ENCODE measurements at regions not wholly inside any gene's neighbourhood (a gene's known extent, or its start where the extent isn't known, plus 50 kb on each side); places are given as distances from the start of the nearest gene placed in this dataset.
A peak's percentile ranks its signal among the peaks of the same experiment; 100 is the strongest.

- H3K27ac ChIP-seq, result no peak overlapping the region
- no peak for DNase-seq (ENCODE audit: low read depth, low spot score)
Measured at GRCh38 chr5:167578977-167579692, 712.3 kb upstream of the WWC1 start.

GRCh38 chr5:167579693-167580055, 711.8 kb upstream of the WWC1 start:
- DNase-seq (ENCODE audit: low read depth, low spot score), result no peak
- no peak overlapping the region for H3K27ac ChIP-seq

- H3K27ac ChIP-seq, result no peak overlapping the region
- no peak for DNase-seq (ENCODE audit: low read depth, low spot score)
Measured at GRCh38 chr5:167580608-167581007, 710.8 kb upstream of the WWC1 start.

GRCh38 chr5:167582283-167582682, 709.2 kb upstream of the WWC1 start:
- no peak overlapping the region for H3K27ac ChIP-seq
- no peak for DNase-seq (ENCODE audit: low read depth, low spot score)

- no peak for DNase-seq (ENCODE audit: low read depth, low spot score)
- no peak overlapping the region for H3K27ac ChIP-seq
Measured at GRCh38 chr5:167582886-167583285, 708.6 kb upstream of the WWC1 start.

GRCh38 chr5:167585184-167585583, 706.3 kb upstream of the WWC1 start:
- H3K27ac ChIP-seq, result no peak overlapping the region
- no peak for DNase-seq (ENCODE audit: low read depth, low spot score)

GRCh38 chr5:167587772-167588437, 703.5 kb upstream of the WWC1 start:
- no peak for DNase-seq (ENCODE audit: low read depth, low spot score)
- H3K27ac ChIP-seq, result no peak overlapping the region

- H3K27ac ChIP-seq, result no peak overlapping the region
- DNase-seq (ENCODE audit: low read depth, low spot score), result no peak
Measured at GRCh38 chr5:167592114-167592513, 699.3 kb upstream of the WWC1 start.

DNA sequence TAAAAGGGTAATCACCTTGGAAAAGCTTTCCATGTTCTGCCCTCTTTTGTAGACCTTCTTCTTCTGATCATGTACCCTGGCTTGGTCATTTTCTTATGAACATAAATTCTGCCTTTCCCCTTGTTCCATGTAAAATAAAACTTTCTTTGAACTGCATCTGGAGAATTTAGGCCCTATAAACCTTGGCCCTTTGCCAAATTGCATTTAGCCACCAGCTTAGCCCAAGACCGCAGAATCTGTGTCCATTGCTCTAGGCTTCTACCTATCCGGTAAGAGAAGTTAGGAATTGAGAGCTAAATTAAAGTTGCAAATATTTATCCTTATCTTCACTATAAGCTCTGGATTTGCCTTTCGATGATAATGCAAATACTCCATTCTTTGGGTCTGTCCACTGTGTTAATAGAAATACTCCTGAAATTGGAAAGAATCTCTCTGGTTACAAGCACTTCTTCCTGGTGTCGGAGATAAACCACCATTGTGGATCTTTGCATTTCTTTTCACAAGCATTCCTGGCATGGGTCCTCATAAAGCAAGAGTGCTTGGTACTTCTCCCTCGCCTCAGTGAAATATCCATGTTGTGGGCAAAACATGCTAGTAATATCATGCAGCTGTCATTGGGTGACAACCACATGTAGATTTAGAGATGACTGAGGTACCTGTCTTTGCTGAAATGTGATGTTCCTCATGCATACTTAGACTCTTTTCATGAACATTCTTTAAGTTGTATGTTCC, 698.0 kb upstream of the WWC1 start:
- H3K27ac ChIP-seq, result no peak overlapping the region
- no peak for DNase-seq (ENCODE audit: low read depth, low spot score)

- no peak overlapping the region for H3K27ac ChIP-seq
- no peak for DNase-seq (ENCODE audit: low read depth, low spot score)
Measured at GRCh38 chr5:167594061-167594435, 697.4 kb upstream of the WWC1 start.

GRCh38 chr5:167594750-167595149, 696.7 kb upstream of the WWC1 start:
- no peak overlapping the region for H3K27ac ChIP-seq
- DNase-seq (ENCODE audit: low read depth, low spot score), result no peak

- H3K27ac ChIP-seq, result no peak overlapping the region
- no peak for DNase-seq (ENCODE audit: low read depth, low spot score)
Measured at GRCh38 chr5:167595196-167595595, 696.2 kb upstream of the WWC1 start.

DNA sequence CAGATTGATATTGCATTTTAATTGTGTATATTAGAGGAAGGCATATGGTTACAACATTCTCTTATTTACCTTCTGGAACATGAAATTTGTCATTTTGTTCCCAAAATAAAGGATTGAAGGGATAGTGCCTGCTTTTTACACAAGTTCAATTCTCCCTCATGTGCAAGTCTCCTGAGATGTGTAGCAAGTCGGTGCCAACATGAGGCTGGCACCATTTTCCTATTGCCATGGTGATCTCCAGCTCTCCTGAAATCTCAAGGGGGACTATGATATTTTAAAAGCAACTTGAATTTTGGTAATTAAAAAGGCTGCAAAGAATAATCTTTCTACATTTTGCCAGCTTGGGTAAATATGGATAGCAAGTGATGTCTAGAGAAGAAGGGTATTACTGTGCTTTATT, 693.3 kb upstream of the WWC1 start:
- DNase-seq (ENCODE audit: low read depth, low spot score), result no peak
- no peak overlapping the region for H3K27ac ChIP-seq

- no peak for DNase-seq (ENCODE audit: low read depth, low spot score)
- no peak overlapping the region for H3K27ac ChIP-seq
Measured at GRCh38 chr5:167602067-167602466, 689.4 kb upstream of the WWC1 start.

GRCh38 chr5:167603135-167603534, 688.3 kb upstream of the WWC1 start:
- no peak overlapping the region for H3K27ac ChIP-seq
- DNase-seq (ENCODE audit: low read depth, low spot score), result no peak

- peak overlapping the region; percentile 28 for H3K27ac ChIP-seq
- DNase-seq (ENCODE audit: low read depth, low spot score), result peak; percentile 77
Measured at GRCh38 chr5:167608390-167609272, 682.8 kb upstream of the WWC1 start.

GRCh38 chr5:167614294-167615021, 677.0 kb upstream of the WWC1 start:
- DNase-seq (ENCODE audit: low read depth, low spot score), result no peak
- no peak overlapping the region for H3K27ac ChIP-seq

- DNase-seq (ENCODE audit: low read depth, low spot score), result no peak
- no peak overlapping the region for H3K27ac ChIP-seq
Measured at GRCh38 chr5:167616043-167616890, 675.2 kb upstream of the WWC1 start.

DNA sequence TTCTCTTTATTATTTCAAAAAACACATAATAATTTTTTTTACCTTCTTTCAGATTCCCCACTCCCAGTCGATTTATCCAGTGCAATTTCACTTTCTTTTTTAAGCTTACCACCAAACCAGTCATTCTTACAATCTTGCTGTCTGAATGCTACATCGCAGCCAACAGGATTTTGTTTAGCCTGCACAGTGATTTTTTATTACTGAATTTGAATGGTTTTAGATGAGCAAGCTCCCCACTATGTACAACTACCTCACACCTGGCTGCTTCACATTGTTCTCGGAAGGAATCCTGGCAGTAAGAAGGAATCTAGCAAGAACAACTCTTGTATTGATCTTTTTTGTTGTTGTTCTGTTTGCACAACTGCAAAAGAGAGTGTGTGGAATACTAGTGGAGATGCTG, 668.1 kb upstream of the WWC1 start:
- DNase-seq (ENCODE audit: low read depth, low spot score), result no peak

More for the DNA sequence above, 668.1 kb upstream of the WWC1 start:
- H3K27ac ChIP-seq, result no peak overlapping the region
